ENCODE measurements at regions not wholly inside any gene's neighbourhood (a gene's known extent, or its start where the extent isn't known, plus 50 kb on each side); places are given as distances from the start of the nearest gene placed in this dataset.

GRCh38 chr10:9103301-9103700 lies 1048.8 kb downstream of the GATA3 start:
- no peak for TF ChIP-seq EZH2phosphoT487 (IDR thresholded peaks at IDR 0.05; ENCODE audit: borderline replicate concordance, low read length)
- no peak for TF ChIP-seq CTCF (IDR thresholded peaks at IDR 0.05; ENCODE audit: low read depth, low read length, poor library complexity, severe bottlenecking)

All from DOHH2 (cell line).